ENCODE measurements at regions not wholly inside any gene's neighbourhood (a gene's known extent, or its start where the extent isn't known, plus 50 kb on each side); places are given as distances from the start of the nearest gene placed in this dataset.

DNA sequence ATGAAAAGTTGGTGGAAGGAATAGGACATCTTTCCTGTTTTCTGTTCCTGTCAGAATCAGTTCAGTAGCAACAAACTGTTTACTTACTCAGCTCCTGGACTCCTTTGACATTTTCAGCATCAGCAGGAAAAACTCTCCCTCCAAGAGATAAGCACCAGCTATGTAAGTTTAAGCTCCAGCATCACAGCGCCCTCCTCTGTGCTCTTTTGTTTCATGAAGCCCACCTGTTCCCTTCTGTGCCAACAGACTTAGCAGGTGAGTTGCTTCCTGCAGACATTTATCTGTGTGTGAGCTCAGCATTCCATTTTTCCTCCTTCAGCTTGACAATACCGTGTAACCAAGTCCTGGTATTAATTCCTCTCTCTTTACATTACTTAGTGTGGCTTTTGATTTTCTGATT is 644.1 kb upstream of the AGA start:
- DNase-seq (ENCODE audit: low read depth), result no peak
- H3K4me3 ChIP-seq (ENCODE audit: low read length), result no peak overlapping the region
- TF ChIP-seq, protein P1, sequence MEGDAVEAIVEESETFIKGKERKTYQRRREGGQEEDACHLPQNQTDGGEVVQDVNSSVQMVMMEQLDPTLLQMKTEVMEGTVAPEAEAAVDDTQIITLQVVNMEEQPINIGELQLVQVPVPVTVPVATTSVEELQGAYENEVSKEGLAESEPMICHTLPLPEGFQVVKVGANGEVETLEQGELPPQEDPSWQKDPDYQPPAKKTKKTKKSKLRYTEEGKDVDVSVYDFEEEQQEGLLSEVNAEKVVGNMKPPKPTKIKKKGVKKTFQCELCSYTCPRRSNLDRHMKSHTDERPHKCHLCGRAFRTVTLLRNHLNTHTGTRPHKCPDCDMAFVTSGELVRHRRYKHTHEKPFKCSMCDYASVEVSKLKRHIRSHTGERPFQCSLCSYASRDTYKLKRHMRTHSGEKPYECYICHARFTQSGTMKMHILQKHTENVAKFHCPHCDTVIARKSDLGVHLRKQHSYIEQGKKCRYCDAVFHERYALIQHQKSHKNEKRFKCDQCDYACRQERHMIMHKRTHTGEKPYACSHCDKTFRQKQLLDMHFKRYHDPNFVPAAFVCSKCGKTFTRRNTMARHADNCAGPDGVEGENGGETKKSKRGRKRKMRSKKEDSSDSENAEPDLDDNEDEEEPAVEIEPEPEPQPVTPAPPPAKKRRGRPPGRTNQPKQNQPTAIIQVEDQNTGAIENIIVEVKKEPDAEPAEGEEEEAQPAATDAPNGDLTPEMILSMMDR (conservative IDR thresholded peaks at IDR 0.05; ENCODE audit: low read depth, low read length), result peak; percentile 65

DNA sequence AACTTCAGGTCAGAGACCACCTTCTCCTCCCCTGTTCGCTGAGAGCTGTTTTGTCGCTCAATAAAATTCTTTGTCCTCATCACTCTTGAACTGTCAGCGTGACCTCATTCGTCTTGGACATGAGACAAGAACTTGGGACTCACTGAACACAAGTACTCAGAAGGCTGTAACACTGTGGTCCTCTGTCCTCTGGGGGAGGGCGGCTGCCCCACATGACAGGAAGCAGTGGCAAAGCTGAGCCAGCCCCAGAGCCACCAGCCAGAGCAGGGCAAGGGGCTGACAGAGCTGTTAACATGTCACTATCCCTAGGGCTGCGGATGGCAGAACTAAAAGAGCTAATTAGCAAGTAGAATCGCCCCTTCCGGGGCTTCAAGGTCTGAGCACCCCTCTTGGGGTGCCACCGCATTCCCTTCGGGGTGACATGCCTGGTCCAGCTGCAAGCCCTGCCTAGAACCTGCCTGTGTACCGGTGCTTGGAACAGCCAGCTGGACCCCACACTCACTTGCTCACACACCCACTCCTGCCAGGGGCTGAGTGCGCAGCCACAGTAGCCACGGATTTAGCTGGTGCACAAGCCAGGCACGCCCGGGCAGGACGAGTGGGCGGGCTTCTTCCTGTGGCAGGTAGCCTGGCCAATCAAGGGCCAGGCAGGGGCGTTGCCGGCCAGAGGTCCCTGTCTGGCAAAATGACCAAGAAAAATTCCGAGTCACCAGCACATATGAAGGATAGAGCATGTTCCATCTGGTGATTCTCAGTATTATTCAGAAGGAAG is 648.6 kb upstream of the AGA start:
- TF ChIP-seq, protein P1 (conservative IDR thresholded peaks at IDR 0.05; ENCODE audit: low read depth, low read length), result no peak
- DNase-seq (ENCODE audit: low read depth), result no peak
- H3K4me3 ChIP-seq (ENCODE audit: low read length), result no peak overlapping the region

DNA sequence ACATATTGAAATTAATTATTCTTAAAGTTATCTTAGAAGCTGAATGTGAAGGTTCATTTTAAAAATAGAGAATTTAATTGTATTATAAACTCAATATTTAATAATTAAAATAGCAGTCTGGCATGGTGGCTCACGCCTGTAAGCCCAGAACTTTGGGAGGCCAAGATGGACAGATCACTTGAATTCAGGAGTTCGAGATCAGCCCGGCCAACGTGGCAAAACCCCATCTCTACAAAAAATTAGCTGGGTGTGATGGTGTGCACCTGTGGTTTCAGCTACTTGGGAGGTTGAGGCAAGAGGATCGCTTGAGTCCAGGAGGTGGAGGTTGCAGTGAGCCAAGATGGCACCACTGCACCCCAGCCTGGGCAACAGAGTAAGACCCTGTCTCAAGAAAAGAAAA is 659.9 kb upstream of the AGA start:
- TF ChIP-seq, protein P1 (conservative IDR thresholded peaks at IDR 0.05; ENCODE audit: low read depth, low read length), result no peak
- H3K4me3 ChIP-seq (ENCODE audit: low read length), result no peak overlapping the region
- DNase-seq (ENCODE audit: low read depth), result no peak

DNA sequence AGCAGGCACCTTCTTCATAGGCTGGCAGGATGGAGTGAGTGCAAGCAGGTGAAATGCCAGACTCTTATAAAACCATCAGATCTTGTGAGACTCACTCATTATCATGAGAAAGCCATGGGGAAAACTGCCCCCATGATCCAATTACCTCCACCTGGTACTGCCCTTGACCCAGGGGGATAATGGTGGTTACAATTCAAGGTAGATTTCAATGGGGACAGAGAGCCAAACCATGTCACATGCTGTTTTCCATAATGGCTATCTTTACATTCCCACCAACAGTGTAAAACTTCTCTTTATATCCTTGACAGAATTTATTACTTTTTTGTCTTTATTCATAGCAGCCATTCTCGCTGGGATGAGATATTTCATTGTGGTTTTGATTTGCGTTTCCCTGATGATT is 663.0 kb upstream of the AGA start:
- TF ChIP-seq, protein P1 (conservative IDR thresholded peaks at IDR 0.05; ENCODE audit: low read depth, low read length), result no peak
- DNase-seq (ENCODE audit: low read depth), result no peak
- H3K4me3 ChIP-seq (ENCODE audit: low read length), result no peak overlapping the region

DNA sequence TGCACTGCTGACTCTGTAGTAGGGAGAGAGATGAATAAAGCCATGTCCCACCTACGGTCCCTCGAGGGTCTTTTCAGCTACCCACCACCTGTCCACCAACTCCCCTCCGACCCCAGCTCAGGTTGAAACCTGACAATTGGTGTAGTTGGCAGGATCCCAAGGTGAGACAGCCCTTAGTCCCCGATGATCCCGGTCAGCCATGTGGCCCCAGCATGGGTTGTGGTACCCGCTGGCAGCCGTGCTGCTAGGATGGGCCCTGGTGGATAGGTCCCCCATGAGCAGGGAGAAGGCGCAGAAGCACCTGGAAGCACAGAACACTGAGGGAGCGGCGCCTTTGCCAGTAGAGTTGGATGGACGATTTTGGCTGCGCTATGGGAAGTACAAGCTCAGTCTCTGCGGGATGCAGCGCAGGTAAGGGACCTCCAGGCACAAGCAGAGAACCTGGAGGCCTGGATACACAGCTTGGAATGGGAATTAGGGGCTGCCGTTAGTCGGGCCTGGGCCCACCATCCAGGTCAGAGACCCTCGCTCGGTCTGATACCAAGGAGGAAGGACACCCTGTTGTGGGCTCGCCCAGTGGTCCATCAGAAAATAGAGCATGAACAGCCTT is 694.6 kb upstream of the AGA start:
- TF ChIP-seq, protein P1 (conservative IDR thresholded peaks at IDR 0.05; ENCODE audit: low read depth, low read length), result no peak
- no peak overlapping the region for H3K4me3 ChIP-seq (ENCODE audit: low read length)
- DNase-seq (ENCODE audit: low read depth), result no peak

DNA sequence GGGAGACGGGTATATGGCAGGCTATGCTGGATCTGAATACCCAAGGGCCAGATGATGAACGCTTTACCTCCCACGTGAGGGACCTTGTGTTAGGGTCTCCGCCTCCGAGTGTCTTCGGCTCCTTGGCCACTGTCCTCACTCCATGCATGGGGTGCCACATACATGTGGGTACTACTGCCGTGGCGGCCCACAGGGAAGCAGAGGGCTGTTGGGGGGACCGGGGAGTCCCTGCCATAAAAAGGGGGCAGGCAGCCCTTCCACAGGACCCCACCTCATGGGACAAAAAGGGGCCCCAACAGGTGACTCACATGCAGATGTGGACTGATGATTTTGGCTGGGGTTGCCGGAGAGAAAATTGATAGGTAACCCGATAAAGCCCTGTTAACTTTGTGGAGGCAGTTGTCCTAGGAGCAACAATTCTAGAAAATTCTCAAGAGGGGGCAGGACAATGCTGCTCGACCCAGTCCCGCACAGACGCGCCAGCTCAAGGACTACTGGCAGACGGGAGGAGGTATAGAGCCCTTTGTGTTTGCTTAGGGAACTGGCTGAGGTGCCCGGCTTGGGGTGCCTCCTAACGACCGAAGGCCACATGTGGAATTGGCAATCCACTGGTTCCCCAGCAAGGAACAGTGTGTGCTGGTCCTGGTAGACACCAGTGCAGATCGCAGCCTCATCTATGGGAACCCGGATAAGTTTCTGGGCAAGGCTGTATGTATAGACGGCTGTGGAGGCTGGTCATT is 695.7 kb upstream of the AGA start:
- TF ChIP-seq, protein P1 (conservative IDR thresholded peaks at IDR 0.05; ENCODE audit: low read depth, low read length), result no peak
- no peak for DNase-seq (ENCODE audit: low read depth)
- H3K4me3 ChIP-seq (ENCODE audit: low read length), result no peak overlapping the region

All from retinal pigment epithelial cell (primary cell).